WTC11 (cell line): ENCODE measurements at regions not wholly inside any gene's neighbourhood (a gene's known extent, or its start where the extent isn't known, plus 50 kb on each side); places are given as distances from the start of the nearest gene placed in this dataset.

Experiments
- ATAC-seq: fragments of 200-7000 bp; cut with Tn5 transposase; 2 replicates; pipeline ENCODE4 v1.10.0; 2021; ENCODE audit warnings: mild to moderate bottlenecking, moderate library complexity
- CTCF ChIA-PET: fragments of 300-600 bp; sonication (Branson Sonifier 250); formaldehyde crosslinking; loops from one replicate; lab custom pipeline; 2021; ENCODE audit warnings: antibody characterized with exemption; lab: Charles Lee
- POLR2A ChIA-PET: fragments of 350-600 bp; sonication (Branson Sonifier 250); formaldehyde crosslinking; loops from one replicate; lab custom pipeline; 2021; ENCODE audit warnings: antibody characterized with exemption; lab: Charles Lee
- DNase-seq: peaks from one replicate; pipeline ENCODE4 v3.0.0; 2021; ENCODE audit warnings: low spot score
- H3K27ac Mint-ChIP-seq: 2 replicates; pipeline ENCODE4 v1.8.0; 2021; ENCODE audit warnings: mixed read lengths
- H3K27me3 Mint-ChIP-seq: 2 replicates; pipeline ENCODE4 v1.8.0; 2021; ENCODE audit warnings: low read depth, mild to moderate bottlenecking, moderate library complexity, mixed read lengths
- H3K36me3 Mint-ChIP-seq: 2 replicates; pipeline ENCODE4 v1.8.0; 2021; ENCODE audit warnings: mixed read lengths
- H3K4me1 Mint-ChIP-seq: 2 replicates; pipeline ENCODE4 v1.8.0; 2022; ENCODE audit warnings: mixed read lengths
- H3K4me3 Mint-ChIP-seq: 2 replicates; pipeline ENCODE4 v1.8.0; 2021; ENCODE audit warnings: mild to moderate bottlenecking, moderate library complexity, mixed read lengths
- H3K9me3 Mint-ChIP-seq: 2 replicates; pipeline ENCODE4 v1.8.0; 2021; ENCODE audit warnings: mixed read lengths
- AFF4 ChIP-seq: sonication (generic); formaldehyde crosslinking; IDR thresholded peaks from 2 replicates; pipeline ENCODE4 v1.8.1; 2023; ENCODE audit warnings: mild to moderate bottlenecking, missing genetic modification reagents, borderline replicate concordance
- AR ChIP-seq: fragments of 250-450 bp; sonication (Bioruptor Pico); IDR thresholded peaks from 2 replicates; pipeline ENCODE4 v1.9.0; 2021; ENCODE audit warnings: mild to moderate bottlenecking
- ATF1 ChIP-seq: sonication (generic); formaldehyde crosslinking; IDR thresholded peaks from 2 replicates; pipeline ENCODE4 v1.8.1; 2023; ENCODE audit warnings: mild to moderate bottlenecking, moderate library complexity, missing genetic modification reagents
- CREB1 ChIP-seq: sonication (generic); formaldehyde crosslinking; IDR thresholded peaks from 2 replicates; pipeline ENCODE4 v1.8.0; 2023; ENCODE audit warnings: mild to moderate bottlenecking, missing genetic modification reagents
- ELF4 ChIP-seq: sonication (generic); formaldehyde crosslinking; IDR thresholded peaks from 2 replicates; pipeline ENCODE4 v1.8.1; 2022; ENCODE audit warnings: low read depth, mild to moderate bottlenecking, moderate library complexity, missing genetic modification reagents
- FOXP1 ChIP-seq: sonication (generic); formaldehyde crosslinking; IDR thresholded peaks from 2 replicates; pipeline ENCODE4 v1.8.0; 2022; ENCODE audit warnings: missing genetic modification reagents, mild to moderate bottlenecking, moderate library complexity, borderline replicate concordance
- GABPB1 ChIP-seq: sonication (generic); formaldehyde crosslinking; IDR thresholded peaks from 2 replicates; pipeline ENCODE4 v1.8.1; 2023; ENCODE audit warnings: mild to moderate bottlenecking, missing genetic modification reagents
- JAZF1 ChIP-seq: fragments of 250-450 bp; sonication (Bioruptor Pico); IDR thresholded peaks from 2 replicates; pipeline ENCODE4 v1.9.0; 2021; ENCODE audit warnings: moderate library complexity, mild to moderate bottlenecking, inconsistent platforms
- JUN ChIP-seq: sonication (generic); formaldehyde crosslinking; IDR thresholded peaks from 2 replicates; pipeline ENCODE4 v1.8.0; 2023; ENCODE audit warnings: mild to moderate bottlenecking, missing genetic modification reagents
- NFYB ChIP-seq: sonication (generic); formaldehyde crosslinking; conservative IDR thresholded peaks from 2 replicates; pipeline ENCODE4 v1.8.0; 2022; ENCODE audit warnings: low read depth, missing genetic modification reagents
- NR3C1 ChIP-seq: sonication (generic); formaldehyde crosslinking; conservative IDR thresholded peaks from 2 replicates; pipeline ENCODE4 v1.8.1; 2023; ENCODE audit warnings: low read depth, mild to moderate bottlenecking, missing genetic modification reagents
- PRRX2 ChIP-seq: fragments of 250-450 bp; sonication (Bioruptor Pico); IDR thresholded peaks from 2 replicates; pipeline ENCODE4 v1.8.0; 2021; ENCODE audit warnings: mild to moderate bottlenecking
- SP1 ChIP-seq: sonication (generic); formaldehyde crosslinking; conservative IDR thresholded peaks from 2 replicates; pipeline ENCODE4 v1.8.1; 2022; ENCODE audit warnings: missing genetic modification reagents
- TCF7 ChIP-seq: sonication (generic); formaldehyde crosslinking; IDR thresholded peaks from 2 replicates; pipeline ENCODE4 v1.8.0; 2022; ENCODE audit warnings: mild to moderate bottlenecking, low read depth, missing genetic modification reagents, moderate library complexity
- ZBTB21 ChIP-seq: sonication (generic); formaldehyde crosslinking; IDR thresholded peaks from 2 replicates; pipeline ENCODE4 v1.8.1; 2023; ENCODE audit warnings: mild to moderate bottlenecking, missing genetic modification reagents, borderline replicate concordance
- ZMAT4 ChIP-seq: fragments of 250-450 bp; sonication (Bioruptor Pico); IDR thresholded peaks from 2 replicates; pipeline ENCODE4 v1.9.0; 2021; ENCODE audit warnings: mild to moderate bottlenecking
- ZNF121 ChIP-seq: sonication (generic); formaldehyde crosslinking; IDR thresholded peaks from 2 replicates; pipeline ENCODE4 v1.8.0; 2023; ENCODE audit warnings: missing genetic modification reagents
- ZNF138 ChIP-seq: sonication (generic); formaldehyde crosslinking; conservative IDR thresholded peaks from 2 replicates; pipeline ENCODE4 v1.8.1; 2022; ENCODE audit warnings: mild to moderate bottlenecking, moderate library complexity, missing genetic modification reagents
- ZNF263 ChIP-seq: sonication (generic); formaldehyde crosslinking; IDR thresholded peaks from 2 replicates; pipeline ENCODE4 v1.8.1; 2022; ENCODE audit warnings: low read depth, mild to moderate bottlenecking, moderate library complexity, missing genetic modification reagents
- ZNF317 ChIP-seq: sonication (generic); formaldehyde crosslinking; IDR thresholded peaks from 2 replicates; pipeline ENCODE4 v1.8.1; 2023; ENCODE audit warnings: low read depth, mild to moderate bottlenecking, moderate library complexity, missing genetic modification reagents, borderline replicate concordance
- ZNF416 ChIP-seq: fragments of 250-450 bp; sonication (Bioruptor Pico); IDR thresholded peaks from 2 replicates; pipeline ENCODE4 v1.9.0; 2021; ENCODE audit warnings: mild to moderate bottlenecking, inconsistent platforms
- ZNF512 ChIP-seq: sonication (generic); formaldehyde crosslinking; IDR thresholded peaks from 2 replicates; pipeline ENCODE4 v1.8.1; 2022; ENCODE audit warnings: missing genetic modification reagents, borderline replicate concordance
- TF ChIP-seq, protein P1 (sequence below): sonication (generic); formaldehyde crosslinking; conservative IDR thresholded peaks from 2 replicates; pipeline ENCODE4 v1.8.1; 2023; ENCODE audit warnings: mild to moderate bottlenecking, low read depth, missing genetic modification reagents, moderate library complexity
- TF ChIP-seq, protein P2 (sequence below): sonication (generic); formaldehyde crosslinking; conservative IDR thresholded peaks from 2 replicates; pipeline ENCODE4 v1.8.1; 2022; ENCODE audit warnings: mild to moderate bottlenecking, missing genetic modification reagents
- TF ChIP-seq, protein P3 (sequence below): sonication (generic); formaldehyde crosslinking; IDR thresholded peaks from 2 replicates; pipeline ENCODE4 v1.8.0; 2022; ENCODE audit warnings: mild to moderate bottlenecking, missing genetic modification reagents

DNA sequence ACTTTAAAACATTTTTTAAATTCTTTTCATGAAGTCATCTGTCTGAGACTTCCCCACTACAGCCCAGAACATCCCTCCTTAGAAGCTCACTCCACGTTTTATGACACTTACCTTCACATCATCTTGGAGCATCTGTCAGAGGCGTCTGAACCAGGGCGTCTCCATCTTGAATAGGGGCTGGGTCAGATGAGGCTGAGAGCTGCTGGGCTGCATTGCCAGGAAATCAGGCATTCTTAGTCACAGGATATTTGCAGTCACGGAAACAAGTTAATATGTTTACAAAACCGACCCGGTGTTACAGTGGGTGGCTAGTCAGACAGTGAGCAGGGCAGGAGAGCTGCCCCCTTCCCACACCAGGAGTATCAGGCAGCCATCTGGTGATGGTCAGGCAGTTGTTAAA, 456.5 kb downstream of the FBXO15 start:
- CTCF ChIA-PET: no interaction called here
- no peaks in the 10 kb centered on the region; the same call in 1 of the 2 replicates for H3K36me3 Mint-ChIP-seq
- ATAC-seq: no peak
- peaks cover 4% of the 10 kb centered on the region for H3K9me3 Mint-ChIP-seq
- peaks cover 31% of the 10 kb centered on the region for H3K4me1 Mint-ChIP-seq
- POLR2A ChIA-PET: no interaction called here
- DNase-seq: no peak
- no peak for TF ChIP-seq ZNF263 (CRISPR knock-in tag)
- TF ChIP-seq, protein P1, sequence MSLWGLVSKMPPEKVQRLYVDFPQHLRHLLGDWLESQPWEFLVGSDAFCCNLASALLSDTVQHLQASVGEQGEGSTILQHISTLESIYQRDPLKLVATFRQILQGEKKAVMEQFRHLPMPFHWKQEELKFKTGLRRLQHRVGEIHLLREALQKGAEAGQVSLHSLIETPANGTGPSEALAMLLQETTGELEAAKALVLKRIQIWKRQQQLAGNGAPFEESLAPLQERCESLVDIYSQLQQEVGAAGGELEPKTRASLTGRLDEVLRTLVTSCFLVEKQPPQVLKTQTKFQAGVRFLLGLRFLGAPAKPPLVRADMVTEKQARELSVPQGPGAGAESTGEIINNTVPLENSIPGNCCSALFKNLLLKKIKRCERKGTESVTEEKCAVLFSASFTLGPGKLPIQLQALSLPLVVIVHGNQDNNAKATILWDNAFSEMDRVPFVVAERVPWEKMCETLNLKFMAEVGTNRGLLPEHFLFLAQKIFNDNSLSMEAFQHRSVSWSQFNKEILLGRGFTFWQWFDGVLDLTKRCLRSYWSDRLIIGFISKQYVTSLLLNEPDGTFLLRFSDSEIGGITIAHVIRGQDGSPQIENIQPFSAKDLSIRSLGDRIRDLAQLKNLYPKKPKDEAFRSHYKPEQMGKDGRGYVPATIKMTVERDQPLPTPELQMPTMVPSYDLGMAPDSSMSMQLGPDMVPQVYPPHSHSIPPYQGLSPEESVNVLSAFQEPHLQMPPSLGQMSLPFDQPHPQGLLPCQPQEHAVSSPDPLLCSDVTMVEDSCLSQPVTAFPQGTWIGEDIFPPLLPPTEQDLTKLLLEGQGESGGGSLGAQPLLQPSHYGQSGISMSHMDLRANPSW (CRISPR knock-in tag): no peak
- no peak for TF ChIP-seq ZNF512 (CRISPR knock-in tag)
- TF ChIP-seq NR3C1 (CRISPR knock-in tag): no peak
- TF ChIP-seq SP1 (CRISPR knock-in tag): no peak
- no peak for TF ChIP-seq ZMAT4 (CRISPR knock-in tag)
- no peak for TF ChIP-seq NFYB (CRISPR knock-in tag)
- TF ChIP-seq, protein P2, sequence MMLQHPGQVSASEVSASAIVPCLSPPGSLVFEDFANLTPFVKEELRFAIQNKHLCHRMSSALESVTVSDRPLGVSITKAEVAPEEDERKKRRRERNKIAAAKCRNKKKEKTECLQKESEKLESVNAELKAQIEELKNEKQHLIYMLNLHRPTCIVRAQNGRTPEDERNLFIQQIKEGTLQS: no peak
- H3K27ac Mint-ChIP-seq: no peak overlapping the region
- H3K4me3 Mint-ChIP-seq: no peak overlapping the region
- no peaks in the 10 kb centered on the region; the same call in 1 of the 2 replicates for H3K27me3 Mint-ChIP-seq

DNA sequence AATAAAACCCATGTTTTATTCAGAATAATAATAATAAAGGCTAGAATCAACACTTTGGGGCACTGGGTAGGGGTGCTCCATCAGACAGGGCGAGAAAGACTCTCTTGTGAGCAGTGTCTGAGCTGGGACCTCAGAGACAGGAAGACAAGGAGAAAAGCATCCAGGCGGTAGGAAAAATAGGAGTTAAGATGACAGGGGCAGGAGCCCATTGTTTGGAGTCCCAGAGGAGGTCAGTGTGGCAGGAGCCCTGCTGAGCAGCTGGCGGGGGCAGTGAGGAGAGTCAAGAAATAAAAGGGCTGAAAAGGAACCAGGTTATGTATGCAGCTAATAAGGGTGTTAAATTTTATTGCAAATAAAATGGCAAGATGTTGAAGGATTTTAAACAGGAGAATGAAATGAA, 457.4 kb downstream of the FBXO15 start:
- no peak overlapping the region for H3K27ac Mint-ChIP-seq
- peaks cover 31% of the 10 kb centered on the region for H3K4me1 Mint-ChIP-seq
- no peaks in the 10 kb centered on the region; the same call in 1 of the 2 replicates for H3K36me3 Mint-ChIP-seq
- H3K9me3 Mint-ChIP-seq: peaks cover 4% of the 10 kb centered on the region
- ChIA-PET POLR2A (interaction anchor here (0.6 kb wide), 1 partner anchor 184 kb away, joined by 5 read pairs; no protein-coding TSS in a partner anchor), CTCF (interaction anchor here (0.8 to 1.1 kb wide), 2 partner anchors 13 to 152 kb away, joined by 3 read pairs; no protein-coding TSS in a partner anchor)
- no peak overlapping the region for H3K4me3 Mint-ChIP-seq
- peak; percentile 53 for ATAC-seq
- DNase-seq: no peak
- H3K27me3 Mint-ChIP-seq: no peaks in the 10 kb centered on the region; the same call in 1 of the 2 replicates
- TF ChIP-seq TCF7 (CRISPR knock-in tag) (no peak), GABPB1 (CRISPR knock-in tag) (no peak), ZNF416 (CRISPR knock-in tag) (no peak), AR (CRISPR knock-in tag) (no peak), AFF4 (CRISPR knock-in tag) (no peak), CREB1 (no peak), ATF1 (CRISPR knock-in tag) (no peak), ELF4 (no peak), FOXP1 (CRISPR knock-in tag) (no peak), ZNF121 (CRISPR knock-in tag) (no peak), JUN (CRISPR knock-in tag) (no peak), ZNF138 (CRISPR knock-in tag) (no peak), ZNF317 (no peak), ZBTB21 (CRISPR knock-in tag) (no peak), PRRX2 (no peak), JAZF1 (CRISPR knock-in tag) (no peak)
- TF ChIP-seq, protein P3, sequence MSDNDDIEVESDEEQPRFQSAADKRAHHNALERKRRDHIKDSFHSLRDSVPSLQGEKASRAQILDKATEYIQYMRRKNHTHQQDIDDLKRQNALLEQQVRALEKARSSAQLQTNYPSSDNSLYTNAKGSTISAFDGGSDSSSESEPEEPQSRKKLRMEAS (CRISPR knock-in tag): no peak
